ENCODE measurements at regions not wholly inside any gene's neighbourhood (a gene's known extent, or its start where the extent isn't known, plus 50 kb on each side); places are given as distances from the start of the nearest gene placed in this dataset.

DNA sequence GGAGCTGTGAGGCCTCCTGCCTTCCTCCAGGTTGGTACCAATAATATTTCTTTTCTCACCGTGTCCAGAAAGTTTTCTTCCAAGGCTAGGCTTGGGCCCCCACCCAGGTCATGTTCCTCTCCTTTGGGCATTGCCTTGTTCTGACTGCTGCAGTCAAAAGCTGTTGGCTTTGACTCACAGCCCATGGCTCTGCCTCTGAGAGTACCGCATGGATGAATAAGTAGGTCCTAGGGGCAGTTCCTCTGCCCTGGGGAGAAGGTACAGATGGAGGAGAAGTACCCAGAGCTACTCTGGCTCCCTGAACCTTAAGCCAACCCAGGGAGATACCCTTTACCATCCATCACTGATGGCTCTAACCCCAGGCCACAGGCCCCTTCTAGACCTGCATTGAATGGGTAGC lies 115.0 kb downstream of the NAV1 start:
- TF ChIP-seq, protein P1, sequence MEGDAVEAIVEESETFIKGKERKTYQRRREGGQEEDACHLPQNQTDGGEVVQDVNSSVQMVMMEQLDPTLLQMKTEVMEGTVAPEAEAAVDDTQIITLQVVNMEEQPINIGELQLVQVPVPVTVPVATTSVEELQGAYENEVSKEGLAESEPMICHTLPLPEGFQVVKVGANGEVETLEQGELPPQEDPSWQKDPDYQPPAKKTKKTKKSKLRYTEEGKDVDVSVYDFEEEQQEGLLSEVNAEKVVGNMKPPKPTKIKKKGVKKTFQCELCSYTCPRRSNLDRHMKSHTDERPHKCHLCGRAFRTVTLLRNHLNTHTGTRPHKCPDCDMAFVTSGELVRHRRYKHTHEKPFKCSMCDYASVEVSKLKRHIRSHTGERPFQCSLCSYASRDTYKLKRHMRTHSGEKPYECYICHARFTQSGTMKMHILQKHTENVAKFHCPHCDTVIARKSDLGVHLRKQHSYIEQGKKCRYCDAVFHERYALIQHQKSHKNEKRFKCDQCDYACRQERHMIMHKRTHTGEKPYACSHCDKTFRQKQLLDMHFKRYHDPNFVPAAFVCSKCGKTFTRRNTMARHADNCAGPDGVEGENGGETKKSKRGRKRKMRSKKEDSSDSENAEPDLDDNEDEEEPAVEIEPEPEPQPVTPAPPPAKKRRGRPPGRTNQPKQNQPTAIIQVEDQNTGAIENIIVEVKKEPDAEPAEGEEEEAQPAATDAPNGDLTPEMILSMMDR (IDR thresholded peaks at IDR 0.05; ENCODE audit: unreplicated experiment) = no peak
- H3K36me3 Mint-ChIP-seq (ENCODE audit: low read depth, unreplicated experiment) = peaks cover 6% of the 10 kb centered on the region
- no peak for DNase-seq (ENCODE audit: low spot score)
- H3K27me3 Mint-ChIP-seq (ENCODE audit: unreplicated experiment) = peaks cover 7% of the 10 kb centered on the region
- H3K4me3 Mint-ChIP-seq (ENCODE audit: unreplicated experiment) = no peak overlapping the region
- peaks cover 22% of the 10 kb centered on the region for H3K4me1 Mint-ChIP-seq (ENCODE audit: unreplicated experiment)
- no peak overlapping the region for H3K27ac Mint-ChIP-seq (ENCODE audit: unreplicated experiment)
- H3K9me3 Mint-ChIP-seq (ENCODE audit: unreplicated experiment) = no peaks in the 10 kb centered on the region

DNA sequence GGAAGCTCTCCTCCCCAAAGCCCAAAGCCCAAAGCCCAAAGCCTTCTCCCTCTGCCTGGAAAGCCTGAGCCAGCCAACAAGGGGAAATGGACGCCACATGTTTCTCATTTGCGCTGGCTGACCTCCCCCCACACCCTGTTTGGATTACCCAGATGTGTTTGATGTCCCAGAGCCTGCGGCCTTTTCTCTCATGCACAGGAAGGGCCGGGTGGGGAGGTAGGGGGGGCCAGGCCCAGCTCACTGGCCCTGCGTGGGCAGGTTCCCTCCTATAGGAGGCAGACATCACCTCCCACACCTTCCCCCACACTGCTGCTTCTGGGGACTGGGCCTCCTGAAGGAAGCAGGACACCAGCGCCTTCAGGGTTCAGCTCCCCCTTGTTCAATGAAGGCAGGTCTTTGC lies 116.3 kb downstream of the NAV1 start:
- Mint-ChIP-seq H3K36me3 (ENCODE audit: low read depth, unreplicated experiment) (peaks cover 6% of the 10 kb centered on the region), H3K4me3 (ENCODE audit: unreplicated experiment) (no peak overlapping the region), H3K27me3 (ENCODE audit: unreplicated experiment) (peaks cover 4% of the 10 kb centered on the region), H3K4me1 (ENCODE audit: unreplicated experiment) (peaks cover 22% of the 10 kb centered on the region), H3K9me3 (ENCODE audit: unreplicated experiment) (no peaks in the 10 kb centered on the region), H3K27ac (ENCODE audit: unreplicated experiment) (no peak overlapping the region)
- TF ChIP-seq, protein P1 (IDR thresholded peaks at IDR 0.05; ENCODE audit: unreplicated experiment) = no peak
- no peak for DNase-seq (ENCODE audit: low spot score)

DNA sequence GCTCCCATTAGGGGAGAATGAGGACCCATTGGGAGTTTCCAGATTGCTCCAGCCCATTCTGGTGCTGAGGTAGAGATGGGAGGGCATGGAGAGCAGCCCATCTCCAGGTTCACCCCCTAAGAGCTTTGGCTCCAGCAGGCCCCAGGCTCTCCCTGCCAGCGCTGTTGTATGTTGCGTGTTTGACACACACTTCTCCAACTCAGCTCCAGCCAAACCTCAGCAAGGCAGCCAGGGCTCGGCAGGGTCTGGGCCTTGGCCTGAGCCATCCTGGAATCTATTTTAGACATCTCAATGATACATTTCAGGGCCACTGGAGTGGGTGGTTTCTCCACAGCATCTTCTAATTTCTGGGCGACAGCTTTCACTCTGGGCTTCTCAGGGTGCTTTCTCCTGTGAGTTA lies 117.0 kb downstream of the NAV1 start:
- H3K36me3 Mint-ChIP-seq (ENCODE audit: low read depth, unreplicated experiment) = peaks cover 6% of the 10 kb centered on the region
- no peak overlapping the region for H3K27ac Mint-ChIP-seq (ENCODE audit: unreplicated experiment)
- H3K4me1 Mint-ChIP-seq (ENCODE audit: unreplicated experiment) = peaks cover 17% of the 10 kb centered on the region
- H3K27me3 Mint-ChIP-seq (ENCODE audit: unreplicated experiment) = peaks cover 2% of the 10 kb centered on the region
- TF ChIP-seq, protein P1 (IDR thresholded peaks at IDR 0.05; ENCODE audit: unreplicated experiment) = no peak
- DNase-seq (ENCODE audit: low spot score) = no peak
- H3K9me3 Mint-ChIP-seq (ENCODE audit: unreplicated experiment) = no peaks in the 10 kb centered on the region
- H3K4me3 Mint-ChIP-seq (ENCODE audit: unreplicated experiment) = no peak overlapping the region

DNA sequence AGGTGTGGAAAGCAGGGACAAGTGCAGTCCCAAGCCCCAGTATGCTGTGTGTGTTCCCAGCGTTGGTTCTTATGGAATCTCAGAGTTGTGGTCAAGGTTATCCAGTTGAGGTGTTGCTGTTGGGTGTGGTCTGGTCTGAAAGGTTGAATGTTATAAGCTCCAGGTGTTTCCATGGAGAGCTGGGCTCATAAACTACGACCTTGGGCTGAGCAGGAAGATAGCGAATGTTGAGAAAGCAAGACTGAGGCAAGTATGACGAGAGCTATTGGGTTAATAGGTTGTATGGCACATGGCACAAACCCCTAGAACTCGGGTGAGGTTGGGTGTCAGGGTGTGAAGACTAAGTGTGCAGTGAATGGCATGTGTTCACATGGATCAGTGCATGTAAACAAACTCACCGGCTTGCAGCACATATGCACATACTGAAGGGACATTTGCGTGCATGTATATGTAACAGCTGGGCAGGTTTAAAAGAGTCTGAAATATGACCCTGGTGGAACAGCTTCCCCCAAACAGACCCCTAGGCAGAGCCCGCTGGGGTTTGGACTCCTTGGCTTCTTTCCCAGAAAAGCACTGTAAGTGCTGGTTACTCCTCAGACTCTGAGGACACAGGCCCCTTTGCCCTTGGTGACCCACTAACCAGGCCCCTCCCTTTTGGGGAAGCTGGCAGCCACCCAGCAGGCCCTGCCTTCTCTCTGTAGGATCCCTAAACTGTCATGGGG lies 117.5 kb downstream of the NAV1 start:
- Mint-ChIP-seq H3K36me3 (ENCODE audit: low read depth, unreplicated experiment) (peaks cover 4% of the 10 kb centered on the region), H3K27me3 (ENCODE audit: unreplicated experiment) (peaks cover 2% of the 10 kb centered on the region), H3K27ac (ENCODE audit: unreplicated experiment) (no peak overlapping the region), H3K9me3 (ENCODE audit: unreplicated experiment) (no peaks in the 10 kb centered on the region), H3K4me1 (ENCODE audit: unreplicated experiment) (peaks cover 15% of the 10 kb centered on the region), H3K4me3 (ENCODE audit: unreplicated experiment) (no peak overlapping the region)
- no peak for DNase-seq (ENCODE audit: low spot score)
- TF ChIP-seq, protein P1 (IDR thresholded peaks at IDR 0.05; ENCODE audit: unreplicated experiment) = no peak

DNA sequence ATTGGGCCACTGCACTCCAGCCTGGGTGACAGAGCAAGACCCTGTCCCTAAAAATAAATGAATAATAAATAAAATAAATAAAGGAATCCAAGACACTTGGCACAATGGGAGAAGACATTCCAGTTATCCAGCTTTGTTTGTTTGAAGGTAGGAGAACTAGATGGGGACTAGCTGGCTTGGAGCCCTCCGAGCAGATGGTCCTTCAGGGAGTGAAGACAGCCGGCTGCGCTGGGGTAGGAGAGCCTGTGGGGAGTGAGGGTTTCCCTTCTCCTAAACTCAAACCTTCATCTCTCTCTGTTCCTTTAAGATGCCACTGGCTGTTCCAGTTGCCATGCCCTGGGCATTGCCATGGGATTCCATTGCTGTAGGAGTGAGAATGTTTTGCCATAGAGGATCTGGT lies 120.6 kb downstream of the NAV1 start:
- H3K4me1 Mint-ChIP-seq (ENCODE audit: unreplicated experiment) = peaks cover 5% of the 10 kb centered on the region
- no peak for DNase-seq (ENCODE audit: low spot score)
- H3K27me3 Mint-ChIP-seq (ENCODE audit: unreplicated experiment) = peaks cover under 1% of the 10 kb centered on the region
- no peak overlapping the region for H3K27ac Mint-ChIP-seq (ENCODE audit: unreplicated experiment)
- no peak overlapping the region for H3K4me3 Mint-ChIP-seq (ENCODE audit: unreplicated experiment)
- peaks cover 4% of the 10 kb centered on the region for H3K36me3 Mint-ChIP-seq (ENCODE audit: low read depth, unreplicated experiment)
- H3K9me3 Mint-ChIP-seq (ENCODE audit: unreplicated experiment) = no peaks in the 10 kb centered on the region
- TF ChIP-seq, protein P1 (IDR thresholded peaks at IDR 0.05; ENCODE audit: unreplicated experiment) = no peak
